ENCODE measurements at regions not wholly inside any gene's neighbourhood (a gene's known extent, or its start where the extent isn't known, plus 50 kb on each side); places are given as distances from the start of the nearest gene placed in this dataset.

DNA sequence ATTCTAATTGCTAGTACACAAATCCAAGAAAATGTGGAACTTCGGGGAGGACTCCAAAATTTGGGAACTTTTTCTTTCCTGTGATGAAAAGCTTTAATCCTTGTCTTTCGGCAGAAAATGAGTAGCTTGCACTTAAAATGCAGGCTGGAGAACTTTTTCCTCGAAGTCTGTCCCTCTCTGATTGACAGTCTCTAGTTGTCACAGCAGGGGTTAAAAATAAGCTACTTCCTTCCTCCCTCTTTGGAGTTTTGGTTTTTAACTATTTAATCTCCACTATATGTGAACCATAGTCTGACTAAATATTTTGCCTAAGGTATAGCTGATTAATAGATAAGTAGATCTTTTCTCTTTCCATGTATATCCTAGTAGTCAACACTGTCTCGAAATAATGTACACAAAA lies 66.8 kb upstream of the MBOAT1 start:
- Histone ChIP-seq H3K4me1 (ENCODE audit: control insufficient read depth in 2 of 2, insufficient read depth in 1 of 2, low read depth in 1 of 2, low read length in 2 of 2) (peaks cover 5 to 16% of the 10 kb centered on the region in 2 donors), H4K91ac (ENCODE audit: low read depth, low read length, poor library complexity) (no peak overlapping the region), H2BK15ac (ENCODE audit: low read length) (no peak overlapping the region), H3K27me3 (ENCODE audit: control insufficient read depth in 3 of 3, insufficient read depth in 3 of 3, low read depth in 1 of 3, low read length in 3 of 3) (no peaks in the 10 kb centered on the region), H3K9ac (ENCODE audit: low read depth, low read length, poor library complexity) (no peak overlapping the region), H3K9me3 (replicated peaks in 1 of 2; ENCODE audit: control insufficient read depth in 2 of 2, insufficient read depth in 1 of 2, low read depth in 1 of 2, low read length in 2 of 2) (peaks cover 1 to 5% of the 10 kb centered on the region in 2 donors), H2BK120ac (ENCODE audit: low read depth, low read length) (no peak overlapping the region), H3K27ac (replicated peaks; ENCODE audit: low read length) (no peak overlapping the region), H3K18ac (ENCODE audit: low read length) (no peak overlapping the region), H3K79me1 (ENCODE audit: low read depth, low read length) (no peaks in the 10 kb centered on the region), H2BK12ac (ENCODE audit: low read length) (no peak overlapping the region), H2AFZ (ENCODE audit: low read length) (peak overlapping the region; percentile 60), H3K4me3 (ENCODE audit: low read length in 2 of 2) (no peak overlapping the region), H3K36me3 (replicated peaks in 1 of 2; ENCODE audit: control insufficient read depth in 2 of 2, insufficient read depth in 2 of 2, low read length in 2 of 2) (no peaks in the 10 kb centered on the region), H3K4me2 (ENCODE audit: insufficient read depth, low read length, poor library complexity, severe bottlenecking) (no peak overlapping the region), H3K4ac (ENCODE audit: low read length) (no peak overlapping the region), H2BK5ac (ENCODE audit: low read length) (no peak overlapping the region), H3K23ac (ENCODE audit: low read depth, low read length, poor library complexity) (no peak overlapping the region), H3K14ac (ENCODE audit: low read length) (no peak overlapping the region), H4K8ac (ENCODE audit: low read depth, low read length) (no peak overlapping the region), H2AK5ac (ENCODE audit: low read depth, low read length) (no peak overlapping the region)
- DNase-seq (ENCODE audit: low spot score): no peak
- WGBS, 2 donors (ENCODE audit: extremely low coverage in 2 of 2, insufficient read length in 2 of 2, insufficient replicate concordance in 1 of 2): no CpG with 5 or more reads among the region's 4 CpGs

GRCh38 chr6:20279608-20280287 lies 67.5 kb upstream of the MBOAT1 start:
- no peak overlapping the region for H3K4ac ChIP-seq (ENCODE audit: low read length)
- no peak overlapping the region for H3K9ac ChIP-seq (ENCODE audit: low read depth, low read length, poor library complexity)
- no peak overlapping the region for H3K14ac ChIP-seq (ENCODE audit: low read length)
- no peak overlapping the region for H3K23ac ChIP-seq (ENCODE audit: low read depth, low read length, poor library complexity)
- no peak overlapping the region for H4K8ac ChIP-seq (ENCODE audit: low read depth, low read length)
- no peaks in the 10 kb centered on the region for H3K27me3 ChIP-seq (ENCODE audit: control insufficient read depth in 3 of 3, insufficient read depth in 3 of 3, low read depth in 1 of 3, low read length in 3 of 3)
- no peak overlapping the region for H2BK5ac ChIP-seq (ENCODE audit: low read length)
- no peaks in the 10 kb centered on the region for H3K36me3 ChIP-seq (replicated peaks in 1 of 2; ENCODE audit: control insufficient read depth in 2 of 2, insufficient read depth in 2 of 2, low read length in 2 of 2)
- H3K18ac ChIP-seq (ENCODE audit: low read length): no peak overlapping the region
- no peak for DNase-seq (ENCODE audit: low spot score)
- H3K79me1 ChIP-seq (ENCODE audit: low read depth, low read length): no peaks in the 10 kb centered on the region
- WGBS, 2 donors (ENCODE audit: extremely low coverage in 2 of 2, insufficient read length in 2 of 2, insufficient replicate concordance in 1 of 2): no CpG with 5 or more reads among the region's 5 CpGs
- H2BK120ac ChIP-seq (ENCODE audit: low read depth, low read length): no peak overlapping the region
- no peak overlapping the region for H4K91ac ChIP-seq (ENCODE audit: low read depth, low read length, poor library complexity)
- no peak overlapping the region for H3K27ac ChIP-seq (replicated peaks; ENCODE audit: low read length)
- H3K9me3 ChIP-seq (replicated peaks in 1 of 2; ENCODE audit: control insufficient read depth in 2 of 2, insufficient read depth in 1 of 2, low read depth in 1 of 2, low read length in 2 of 2): peaks cover 0 to 5% of the 10 kb centered on the region in 2 donors
- H2AFZ ChIP-seq (ENCODE audit: low read length): no peak overlapping the region
- H2BK12ac ChIP-seq (ENCODE audit: low read length): no peak overlapping the region
- H2BK15ac ChIP-seq (ENCODE audit: low read length): no peak overlapping the region
- no peak overlapping the region for H3K4me2 ChIP-seq (ENCODE audit: insufficient read depth, low read length, poor library complexity, severe bottlenecking)
- no peak overlapping the region for H3K4me3 ChIP-seq (ENCODE audit: low read length in 2 of 2)
- H2AK5ac ChIP-seq (ENCODE audit: low read depth, low read length): no peak overlapping the region
- H3K4me1 ChIP-seq (ENCODE audit: control insufficient read depth in 2 of 2, insufficient read depth in 1 of 2, low read depth in 1 of 2, low read length in 2 of 2): peaks cover 5 to 16% of the 10 kb centered on the region in 2 donors

GRCh38 chr6:20280288-20280621 lies 68.0 kb upstream of the MBOAT1 start:
- no peak overlapping the region for H4K8ac ChIP-seq (ENCODE audit: low read depth, low read length)
- H4K91ac ChIP-seq (ENCODE audit: low read depth, low read length, poor library complexity): no peak overlapping the region
- no peak overlapping the region for H3K14ac ChIP-seq (ENCODE audit: low read length)
- H3K23ac ChIP-seq (ENCODE audit: low read depth, low read length, poor library complexity): no peak overlapping the region
- H2BK12ac ChIP-seq (ENCODE audit: low read length): no peak overlapping the region
- H3K9ac ChIP-seq (ENCODE audit: low read depth, low read length, poor library complexity): no peak overlapping the region
- DNase-seq (ENCODE audit: low spot score): no peak
- no peaks in the 10 kb centered on the region for H3K79me1 ChIP-seq (ENCODE audit: low read depth, low read length)
- H3K9me3 ChIP-seq (replicated peaks in 1 of 2; ENCODE audit: control insufficient read depth in 2 of 2, insufficient read depth in 1 of 2, low read depth in 1 of 2, low read length in 2 of 2): peaks cover 2 to 5% of the 10 kb centered on the region in 2 donors
- no peak overlapping the region for H2BK15ac ChIP-seq (ENCODE audit: low read length)
- H3K4ac ChIP-seq (ENCODE audit: low read length): no peak overlapping the region
- H3K36me3 ChIP-seq (replicated peaks in 1 of 2; ENCODE audit: control insufficient read depth in 2 of 2, insufficient read depth in 2 of 2, low read length in 2 of 2): no peaks in the 10 kb centered on the region
- H3K27ac ChIP-seq (replicated peaks; ENCODE audit: low read length): no peak overlapping the region
- H2BK120ac ChIP-seq (ENCODE audit: low read depth, low read length): no peak overlapping the region
- no peak overlapping the region for H3K18ac ChIP-seq (ENCODE audit: low read length)
- no peak overlapping the region for H2AK5ac ChIP-seq (ENCODE audit: low read depth, low read length)
- H2AFZ ChIP-seq (ENCODE audit: low read length): peak overlapping the region; percentile 12
- WGBS, 2 donors (ENCODE audit: extremely low coverage in 2 of 2, insufficient read length in 2 of 2, insufficient replicate concordance in 1 of 2): no CpG with 5 or more reads among the region's 3 CpGs
- H3K4me3 ChIP-seq (ENCODE audit: low read length in 2 of 2): no peak overlapping the region
- H3K4me1 ChIP-seq (ENCODE audit: control insufficient read depth in 2 of 2, insufficient read depth in 1 of 2, low read depth in 1 of 2, low read length in 2 of 2): peaks cover 5 to 16% of the 10 kb centered on the region in 2 donors
- H3K4me2 ChIP-seq (ENCODE audit: insufficient read depth, low read length, poor library complexity, severe bottlenecking): no peak overlapping the region
- H3K27me3 ChIP-seq (ENCODE audit: control insufficient read depth in 3 of 3, insufficient read depth in 3 of 3, low read depth in 1 of 3, low read length in 3 of 3): no peaks in the 10 kb centered on the region
- no peak overlapping the region for H2BK5ac ChIP-seq (ENCODE audit: low read length)

- Histone ChIP-seq H3K9ac (ENCODE audit: low read depth, low read length, poor library complexity) (no peak overlapping the region), H3K4me3 (ENCODE audit: low read length in 2 of 2) (no peak overlapping the region), H3K14ac (ENCODE audit: low read length) (no peak overlapping the region), H4K91ac (ENCODE audit: low read depth, low read length, poor library complexity) (no peak overlapping the region), H3K4me1 (ENCODE audit: control insufficient read depth in 2 of 2, insufficient read depth in 1 of 2, low read depth in 1 of 2, low read length in 2 of 2) (no peaks in the 10 kb centered on the region), H3K79me1 (ENCODE audit: low read depth, low read length) (peaks cover 1% of the 10 kb centered on the region), H2BK12ac (ENCODE audit: low read length) (no peak overlapping the region), H3K23ac (ENCODE audit: low read depth, low read length, poor library complexity) (no peak overlapping the region), H3K27ac (replicated peaks; ENCODE audit: low read length) (no peak overlapping the region), H2BK5ac (ENCODE audit: low read length) (no peak overlapping the region), H3K4ac (ENCODE audit: low read length) (no peak overlapping the region), H3K27me3 (ENCODE audit: control insufficient read depth in 3 of 3, insufficient read depth in 3 of 3, low read depth in 1 of 3, low read length in 3 of 3) (no peaks in the 10 kb centered on the region), H2BK120ac (ENCODE audit: low read depth, low read length) (no peak overlapping the region), H2AK5ac (ENCODE audit: low read depth, low read length) (no peak overlapping the region), H3K36me3 (replicated peaks in 1 of 2; ENCODE audit: control insufficient read depth in 2 of 2, insufficient read depth in 2 of 2, low read length in 2 of 2) (no peaks in the 10 kb centered on the region), H2BK15ac (ENCODE audit: low read length) (no peak overlapping the region), H3K4me2 (ENCODE audit: insufficient read depth, low read length, poor library complexity, severe bottlenecking) (no peak overlapping the region), H3K18ac (ENCODE audit: low read length) (no peak overlapping the region), H2AFZ (ENCODE audit: low read length) (no peak overlapping the region), H4K8ac (ENCODE audit: low read depth, low read length) (no peak overlapping the region), H3K9me3 (replicated peaks in 1 of 2; ENCODE audit: control insufficient read depth in 2 of 2, insufficient read depth in 1 of 2, low read depth in 1 of 2, low read length in 2 of 2) (peaks cover 2 to 5% of the 10 kb centered on the region in 2 donors)
- WGBS, 2 donors (ENCODE audit: extremely low coverage in 2 of 2, insufficient read length in 2 of 2, insufficient replicate concordance in 1 of 2): no CpG with 5 or more reads among the region's 1 CpG
- DNase-seq (ENCODE audit: low spot score): no peak
Measured at GRCh38 chr6:20284672-20285071, 72.4 kb upstream of the MBOAT1 start.
